Tongue (tissue), 1 donor: ENCODE measurements at regions not wholly inside any gene's neighbourhood (a gene's known extent, or its start where the extent isn't known, plus 50 kb on each side); places are given as distances from the start of the nearest gene placed in this dataset.

Experiments used
- DNase-seq: peaks from one replicate; pipeline ENCODE4 v3.0.0-alpha.2; 2015

DNA sequence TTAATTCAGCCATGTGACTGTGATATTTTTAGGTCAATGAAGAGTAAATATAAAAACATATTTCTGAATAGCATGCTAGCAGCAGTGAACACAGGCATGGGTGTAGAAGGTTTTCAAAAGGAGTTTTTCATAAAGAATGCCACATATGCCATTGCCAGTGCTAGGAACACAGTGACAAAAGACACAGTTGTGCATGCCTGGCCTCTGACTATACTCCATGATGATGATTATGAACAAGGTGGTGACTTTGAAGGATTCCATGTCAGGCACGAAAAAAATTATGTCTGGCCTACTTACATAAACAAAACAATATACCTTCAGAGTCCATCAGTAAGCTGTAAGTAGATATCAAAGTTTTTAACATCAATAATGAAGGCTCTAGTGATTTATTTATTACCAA lies 438.7 kb downstream of the TLE1 start:
- no peak for DNase-seq

DNA sequence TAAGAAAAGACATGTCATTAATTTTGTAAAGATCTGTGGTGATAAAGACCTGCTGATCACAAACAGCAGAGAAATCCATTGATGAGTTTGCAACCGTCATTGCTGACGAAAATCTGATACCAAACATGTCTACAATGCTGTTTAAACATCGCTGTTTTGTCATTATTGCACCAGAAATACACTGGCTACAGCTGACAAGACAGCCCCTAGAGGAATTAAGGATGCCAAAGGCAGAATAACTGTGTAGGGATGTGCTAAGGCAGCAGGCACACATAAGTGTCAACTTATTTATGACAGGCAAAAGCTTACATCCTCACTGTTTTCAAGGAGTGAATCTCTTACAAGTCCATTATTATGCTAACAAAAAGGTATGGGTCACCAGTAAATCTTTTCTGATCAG lies 439.3 kb downstream of the TLE1 start:
- no peak for DNase-seq

DNA sequence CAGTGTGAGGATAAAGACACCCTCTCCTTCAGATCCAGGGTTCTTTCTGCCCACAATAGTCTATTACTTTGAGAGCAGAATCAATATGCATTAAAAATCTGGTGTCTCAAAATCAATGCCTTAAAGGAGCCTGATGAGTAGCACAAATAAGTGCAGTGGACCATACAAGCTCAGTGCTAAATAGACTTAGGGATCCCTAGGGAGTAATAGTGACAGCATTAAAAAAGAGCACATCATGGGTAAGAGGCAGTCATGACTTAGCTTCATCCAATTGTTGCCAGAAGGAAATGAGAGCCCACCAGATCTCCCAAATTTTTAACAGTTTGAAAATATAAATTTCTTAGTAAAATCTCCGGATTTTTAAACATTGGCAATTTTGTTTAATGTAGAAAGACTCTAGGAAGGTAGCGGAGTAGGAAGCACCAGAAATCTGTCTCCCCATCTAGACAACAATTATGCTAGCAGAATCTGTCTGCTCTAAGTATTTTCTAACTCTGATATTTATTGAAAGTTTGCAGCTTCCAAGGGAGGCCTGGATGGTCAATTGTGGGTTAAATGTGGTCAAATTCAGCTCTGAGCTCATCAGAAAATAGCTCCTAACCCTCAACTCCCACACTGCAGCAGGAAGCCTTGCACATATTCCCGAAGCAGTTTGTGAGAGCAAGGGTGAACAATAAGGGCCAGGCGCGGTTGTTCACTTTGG lies 443.9 kb downstream of the TLE1 start:
- no peak for DNase-seq

GRCh38 chr9:81244631-81245030 lies 444.7 kb downstream of the TLE1 start:
- no peak for DNase-seq

DNA sequence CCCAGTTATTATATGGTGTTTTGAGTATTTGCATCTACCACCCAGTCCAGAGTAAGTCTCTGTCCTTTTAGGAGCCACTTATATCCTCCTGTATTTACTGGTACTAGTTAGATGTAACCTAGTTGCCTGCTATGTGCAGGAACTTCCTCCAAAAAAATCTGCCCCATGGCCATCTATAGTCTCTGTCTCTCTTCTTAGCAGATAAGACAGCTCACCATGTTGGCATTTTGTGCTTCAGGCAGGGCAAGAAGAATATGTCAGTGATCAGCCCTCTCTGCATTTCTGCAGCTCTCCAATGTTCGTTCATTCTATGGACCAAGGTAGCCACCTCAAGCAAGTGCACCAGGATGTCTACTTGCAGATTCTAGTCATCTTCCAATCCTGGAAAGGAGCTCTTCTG lies 446.5 kb downstream of the TLE1 start:
- no peak for DNase-seq

GRCh38 chr9:81239388-81239787 lies 450.0 kb downstream of the TLE1 start:
- no peak for DNase-seq

GRCh38 chr9:81237565-81238231 lies 451.6 kb downstream of the TLE1 start:
- DNase-seq = no peak

DNA sequence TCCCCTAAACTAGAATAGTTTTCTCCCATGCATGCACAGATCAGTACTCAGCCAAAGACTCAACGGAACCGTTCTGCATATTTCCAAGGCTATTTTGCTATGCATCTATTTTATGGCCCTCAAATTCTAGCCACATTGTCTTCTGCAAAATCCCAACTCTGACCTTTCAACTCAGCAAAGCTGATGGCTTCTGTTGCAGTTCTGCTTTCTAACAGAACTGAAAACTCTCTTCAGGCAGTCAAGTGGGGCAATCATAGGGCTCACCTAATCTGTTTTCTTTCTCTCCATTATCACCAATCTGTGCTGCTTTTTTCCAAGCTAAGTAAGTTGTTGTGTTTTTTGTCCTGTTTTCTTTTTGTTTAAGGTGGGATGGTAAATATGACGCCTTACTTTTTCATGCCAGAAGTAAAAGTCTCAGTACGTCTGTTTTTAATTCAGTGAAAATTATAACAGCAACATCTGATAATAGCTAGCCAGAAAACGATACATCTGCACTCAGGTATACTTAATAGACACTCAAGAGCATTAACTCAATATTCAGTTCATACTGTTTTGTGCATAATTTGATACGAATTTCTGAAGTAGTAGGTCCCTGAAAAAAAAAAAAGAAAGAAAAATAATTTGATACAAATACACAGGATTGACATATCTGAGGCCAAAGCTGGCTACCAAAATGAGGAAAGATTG lies 454.3 kb downstream of the TLE1 start:
- no peak for DNase-seq

DNA sequence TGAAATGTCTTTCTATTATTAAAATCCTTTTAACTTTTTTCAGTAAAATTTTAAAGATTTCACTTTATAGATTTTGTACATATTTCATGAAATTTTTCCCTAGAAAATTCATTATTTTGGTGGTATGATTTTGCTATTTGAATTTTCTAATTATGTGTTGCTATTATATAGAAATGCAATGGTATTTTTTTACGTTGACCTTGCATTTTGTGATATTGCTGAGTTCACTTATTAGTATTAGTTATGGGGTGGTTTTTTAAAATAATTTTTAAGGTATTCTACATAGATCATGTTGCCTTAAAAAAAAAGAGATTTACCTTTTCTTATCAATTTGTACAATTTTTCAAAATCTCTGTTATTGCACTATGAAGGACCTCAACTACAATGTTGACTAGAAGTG lies 458.3 kb downstream of the TLE1 start:
- DNase-seq = no peak

GRCh38 chr9:81227507-81228245 lies 461.7 kb downstream of the TLE1 start:
- DNase-seq = no peak

DNA sequence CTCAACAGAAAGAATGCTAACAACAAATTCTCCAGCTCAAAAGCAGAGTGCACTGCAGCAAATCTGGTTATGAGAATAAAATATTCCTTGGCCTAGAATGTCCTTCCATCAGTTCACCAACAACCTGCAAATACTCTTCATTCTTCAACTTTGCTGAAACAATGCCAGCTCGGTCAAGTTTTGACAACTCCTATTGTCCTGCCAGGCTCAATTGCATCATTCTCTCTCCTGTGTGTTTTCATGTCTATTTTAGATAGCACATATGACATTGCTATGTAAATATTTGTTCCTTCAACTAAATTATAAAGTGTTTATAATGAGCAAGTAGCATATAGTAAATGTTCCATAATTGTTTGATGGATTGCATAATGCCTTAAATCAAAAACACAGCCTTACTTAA lies 463.8 kb downstream of the TLE1 start:
- DNase-seq = peak; percentile 23

DNA sequence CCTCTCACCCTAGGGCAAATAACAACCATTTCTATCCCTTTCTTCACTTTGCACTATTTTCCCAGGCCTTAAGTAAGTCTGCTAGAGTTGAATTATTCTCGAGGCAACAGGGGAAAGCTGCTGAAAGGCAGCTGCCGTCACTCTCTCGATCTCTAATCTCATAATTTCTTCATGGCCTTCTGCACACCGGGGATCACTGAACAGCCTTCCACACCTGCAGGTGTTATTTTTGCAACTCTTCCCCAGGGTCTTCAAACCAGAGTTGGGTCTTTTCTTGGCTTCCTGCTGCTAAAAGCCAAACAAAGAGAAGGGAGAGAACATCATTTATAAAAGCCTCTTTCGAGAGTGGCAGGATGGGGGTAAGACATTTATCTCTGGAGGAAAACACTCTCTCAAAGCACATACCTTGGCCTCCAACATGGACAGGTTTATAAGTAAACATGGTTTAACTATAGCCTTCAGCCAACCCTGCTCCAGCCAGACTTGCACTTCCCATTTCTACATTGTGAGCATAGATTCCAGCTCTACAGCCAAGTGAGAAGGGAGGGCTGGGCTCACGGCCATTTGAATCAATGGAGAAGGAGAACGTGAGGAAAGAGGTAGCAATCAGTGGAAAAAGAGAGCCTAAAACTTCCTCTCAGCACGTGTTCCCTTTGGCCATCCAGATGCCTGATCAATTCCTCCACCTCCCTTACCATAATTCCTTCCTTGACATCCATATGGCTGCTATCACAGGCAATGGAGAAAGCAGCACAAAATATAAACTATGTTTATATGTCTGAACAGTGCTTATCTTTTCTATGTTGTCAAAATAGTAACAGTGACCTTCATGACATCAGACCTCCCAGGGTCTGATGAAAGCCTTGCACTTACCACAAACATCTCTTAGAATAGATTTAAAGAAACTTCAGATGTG lies 464.9 kb downstream of the TLE1 start:
- DNase-seq = peak; percentile 62

- no peak for DNase-seq
Measured at GRCh38 chr9:81214975-81215374, 474.4 kb downstream of the TLE1 start.

- no peak for DNase-seq
Measured at GRCh38 chr9:81213456-81213855, 475.9 kb downstream of the TLE1 start.

DNA sequence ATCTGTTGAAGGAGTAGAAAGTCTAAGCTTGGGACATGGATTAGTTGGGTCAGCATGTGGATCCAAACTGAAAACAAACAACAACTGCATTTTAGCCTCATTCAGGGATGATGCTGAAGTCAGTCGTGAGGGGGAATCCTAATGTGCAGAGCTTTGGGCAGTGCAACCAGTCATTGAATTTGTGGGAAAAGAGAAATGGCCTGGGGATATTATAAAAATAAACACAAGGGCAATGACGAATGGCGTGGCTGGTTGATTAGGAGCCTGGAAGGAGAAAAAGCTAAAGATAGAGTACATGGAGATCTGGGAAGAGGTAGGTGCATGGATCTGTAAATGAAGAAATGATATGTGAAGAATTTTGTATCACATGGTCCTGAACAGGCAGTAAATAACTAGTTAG lies 477.6 kb downstream of the TLE1 start:
- DNase-seq = no peak

- no peak for DNase-seq
Measured at GRCh38 chr9:81207651-81208050, 481.7 kb downstream of the TLE1 start.

DNA sequence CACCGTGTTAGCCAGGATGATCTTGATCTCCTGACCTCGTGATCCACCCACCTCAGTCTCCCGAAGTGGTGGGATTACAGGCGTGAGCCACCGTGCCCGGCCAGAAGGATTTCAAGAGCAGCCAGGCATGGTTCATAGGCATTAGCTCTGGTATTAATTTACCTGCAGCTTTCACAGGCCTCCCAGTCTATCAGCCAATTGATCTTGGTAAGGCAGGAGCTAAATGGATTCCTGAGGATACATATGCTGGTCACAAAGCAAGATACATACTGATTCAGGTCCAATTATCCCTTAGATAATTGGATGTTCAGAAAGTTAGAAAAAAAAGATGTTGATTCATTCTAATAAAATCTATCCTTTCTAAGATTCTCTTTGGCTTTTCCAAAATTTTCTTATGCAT lies 487.1 kb downstream of the TLE1 start:
- DNase-seq = no peak

GRCh38 chr9:81195206-81195605 lies 494.1 kb downstream of the TLE1 start:
- no peak for DNase-seq

DNA sequence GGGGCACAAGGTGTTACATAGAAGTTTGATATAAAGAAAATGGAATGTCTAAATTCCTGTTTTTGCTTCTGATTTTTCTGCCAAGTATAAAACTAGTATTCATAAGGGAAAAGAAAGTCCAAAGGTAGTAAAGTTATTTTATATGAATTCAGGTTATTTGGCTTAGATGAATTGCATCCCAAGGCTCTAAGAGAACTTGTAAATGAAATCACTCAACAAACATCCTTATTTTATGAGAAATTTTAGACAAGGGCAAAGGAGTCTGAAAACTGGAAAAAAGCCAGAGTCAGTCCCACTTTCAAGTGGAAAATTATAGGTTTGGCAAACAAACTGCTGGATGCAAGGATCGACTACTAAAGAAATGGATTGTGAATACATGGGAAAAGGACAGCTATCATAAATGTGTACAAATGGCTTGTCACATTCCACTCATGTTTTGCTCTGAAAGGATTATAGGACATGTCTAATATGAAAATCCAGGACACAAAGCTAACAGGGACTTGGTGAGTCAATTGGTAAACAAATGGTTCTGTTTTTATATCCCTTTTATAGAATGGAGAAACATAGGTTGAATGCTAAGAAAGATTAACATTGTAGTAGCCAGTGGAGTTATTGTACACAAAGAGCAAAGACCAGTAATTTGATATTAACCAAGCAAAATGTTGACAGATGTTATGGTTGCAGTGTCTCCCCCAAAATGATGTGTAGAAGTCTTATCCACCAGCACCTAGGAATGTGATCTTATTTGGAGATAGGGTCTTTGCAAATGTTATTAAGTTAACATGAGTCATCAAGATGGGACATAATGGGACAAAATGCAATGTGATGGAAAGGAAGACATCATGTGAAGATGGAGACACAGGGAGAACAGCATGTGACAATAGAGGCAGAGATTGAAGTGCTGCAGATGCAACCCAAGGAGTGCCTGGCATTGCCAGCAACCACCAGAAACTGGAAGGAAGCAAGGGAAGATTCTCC lies 495.7 kb downstream of the TLE1 start:
- DNase-seq = no peak

DNA sequence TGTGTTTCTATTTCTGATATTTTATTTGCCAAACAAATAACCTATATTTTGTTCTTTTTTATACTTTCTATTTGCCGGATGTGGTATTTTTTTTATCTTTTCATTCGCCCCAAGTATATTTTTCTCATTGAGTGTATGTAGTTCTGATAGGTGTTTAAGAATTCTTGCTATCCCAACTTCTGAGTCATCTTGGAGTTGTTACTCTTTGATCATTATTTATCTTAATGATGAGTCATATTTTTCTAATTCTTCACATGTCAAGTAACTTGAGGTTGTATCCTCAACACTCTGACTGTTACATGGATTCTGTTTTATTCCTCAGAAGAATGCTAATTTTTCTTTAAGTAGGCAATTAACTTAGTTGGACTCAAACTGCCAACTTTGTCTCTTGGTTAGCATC lies 498.1 kb downstream of the TLE1 start:
- DNase-seq = no peak

DNA sequence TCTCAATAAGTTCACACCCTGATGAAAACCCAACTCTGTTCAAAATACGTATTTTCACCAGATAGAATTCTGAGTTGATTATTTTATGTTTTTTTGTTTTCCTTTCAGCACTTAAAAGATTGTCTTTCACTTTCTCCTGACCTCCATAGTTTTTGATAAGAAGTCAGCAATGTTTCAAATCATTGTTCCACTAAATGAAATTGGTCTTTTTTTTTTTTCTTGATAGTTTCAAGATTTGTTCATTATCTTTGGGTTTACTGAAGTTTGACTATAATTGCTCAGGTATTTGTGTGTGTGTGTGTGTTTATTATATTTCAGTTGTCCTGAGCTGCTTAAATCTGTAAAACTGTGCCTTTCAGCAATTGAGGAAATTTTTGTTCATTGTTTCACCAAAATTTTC lies 498.7 kb downstream of the TLE1 start:
- DNase-seq = no peak
